PC-9 (cell line): ENCODE measurements at regions not wholly inside any gene's neighbourhood (a gene's known extent, or its start where the extent isn't known, plus 50 kb on each side); places are given as distances from the start of the nearest gene placed in this dataset.

Source experiments
- EZH2 ChIP-seq: fragments of 200-600 bp; sonication (generic); IDR thresholded peaks from 2 replicates; pipeline ENCODE4 v1.8.0; 2017; ENCODE audit warnings: antibody characterized with exemption, low read depth
- TF ChIP-seq, protein P1 (sequence below): fragments of 200-600 bp; sonication (generic); conservative IDR thresholded peaks from 2 replicates; pipeline ENCODE4 v1.6.1; 2017; ENCODE audit warnings: mixed run types, antibody characterized with exemption, mild to moderate bottlenecking, moderate library complexity

DNA sequence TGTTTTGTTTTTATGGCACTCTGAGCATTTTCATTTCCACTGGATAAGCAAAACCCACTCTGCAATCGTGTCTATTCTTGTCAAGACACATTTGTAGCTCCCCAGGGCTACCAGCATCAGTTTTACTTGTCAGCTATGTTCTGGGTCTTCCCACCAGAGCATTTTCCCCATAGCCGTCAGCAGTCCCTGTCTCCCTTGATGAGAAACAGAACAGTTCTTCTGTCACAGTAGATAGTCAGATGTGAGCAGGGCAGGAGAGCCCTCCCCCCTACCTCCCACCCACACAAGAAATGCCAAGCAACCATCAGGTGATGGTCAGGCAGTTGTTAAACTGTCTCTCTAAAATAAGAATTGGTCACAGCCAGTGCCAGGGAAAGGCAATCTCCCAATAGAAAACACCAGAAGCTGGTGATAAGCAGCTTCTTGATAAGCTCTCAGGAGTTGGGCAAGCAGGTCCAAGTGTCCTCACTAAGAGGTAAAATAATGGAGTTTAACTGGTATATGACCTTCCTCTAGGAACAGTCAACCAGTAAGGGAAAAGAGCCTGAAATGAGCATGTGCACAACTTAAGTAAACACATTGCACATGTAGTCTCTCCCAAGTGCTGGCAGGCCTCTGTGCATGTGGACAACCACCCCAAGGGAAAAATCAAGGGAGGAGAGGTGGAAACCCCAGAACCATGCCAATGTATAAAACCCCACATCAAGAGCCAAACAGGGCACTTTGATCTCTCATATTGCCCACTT, 208.2 kb downstream of the S1PR1 start:
- TF ChIP-seq, protein P1, sequence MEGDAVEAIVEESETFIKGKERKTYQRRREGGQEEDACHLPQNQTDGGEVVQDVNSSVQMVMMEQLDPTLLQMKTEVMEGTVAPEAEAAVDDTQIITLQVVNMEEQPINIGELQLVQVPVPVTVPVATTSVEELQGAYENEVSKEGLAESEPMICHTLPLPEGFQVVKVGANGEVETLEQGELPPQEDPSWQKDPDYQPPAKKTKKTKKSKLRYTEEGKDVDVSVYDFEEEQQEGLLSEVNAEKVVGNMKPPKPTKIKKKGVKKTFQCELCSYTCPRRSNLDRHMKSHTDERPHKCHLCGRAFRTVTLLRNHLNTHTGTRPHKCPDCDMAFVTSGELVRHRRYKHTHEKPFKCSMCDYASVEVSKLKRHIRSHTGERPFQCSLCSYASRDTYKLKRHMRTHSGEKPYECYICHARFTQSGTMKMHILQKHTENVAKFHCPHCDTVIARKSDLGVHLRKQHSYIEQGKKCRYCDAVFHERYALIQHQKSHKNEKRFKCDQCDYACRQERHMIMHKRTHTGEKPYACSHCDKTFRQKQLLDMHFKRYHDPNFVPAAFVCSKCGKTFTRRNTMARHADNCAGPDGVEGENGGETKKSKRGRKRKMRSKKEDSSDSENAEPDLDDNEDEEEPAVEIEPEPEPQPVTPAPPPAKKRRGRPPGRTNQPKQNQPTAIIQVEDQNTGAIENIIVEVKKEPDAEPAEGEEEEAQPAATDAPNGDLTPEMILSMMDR = no peak
- no peak for TF ChIP-seq EZH2
